GM18498 (cell line): ENCODE measurements at regions not wholly inside any gene's neighbourhood (a gene's known extent, or its start where the extent isn't known, plus 50 kb on each side); places are given as distances from the start of the nearest gene placed in this dataset.

Source experiments
- ATAC-seq: cut with Tn5 transposase; IDR thresholded peaks from one replicate; pipeline ENCODE4 v1.9.1; 2021; ENCODE audit warnings: mild to moderate bottlenecking, moderate library complexity; ENCODE audit not compliant: unreplicated experiment

DNA sequence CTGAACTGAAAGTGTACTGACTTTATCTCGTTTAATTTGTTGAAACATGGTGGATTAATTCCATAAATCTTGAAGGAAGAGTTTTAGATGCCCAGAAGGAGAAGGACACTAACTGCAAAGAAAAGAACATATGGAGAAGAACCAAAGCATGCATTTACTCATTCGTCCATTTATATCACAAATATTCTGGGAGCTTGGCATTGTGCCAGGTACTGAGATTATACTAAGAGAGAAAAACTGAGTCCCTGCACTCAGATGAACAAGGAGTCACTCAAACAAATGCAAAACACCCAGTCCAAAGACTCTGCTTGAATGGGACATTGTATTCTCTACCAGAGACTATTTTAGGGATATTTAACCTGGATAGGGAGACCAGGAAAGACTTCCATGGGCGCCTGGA lies 588.0 kb upstream of the MGMT start:
- no peak for ATAC-seq

DNA sequence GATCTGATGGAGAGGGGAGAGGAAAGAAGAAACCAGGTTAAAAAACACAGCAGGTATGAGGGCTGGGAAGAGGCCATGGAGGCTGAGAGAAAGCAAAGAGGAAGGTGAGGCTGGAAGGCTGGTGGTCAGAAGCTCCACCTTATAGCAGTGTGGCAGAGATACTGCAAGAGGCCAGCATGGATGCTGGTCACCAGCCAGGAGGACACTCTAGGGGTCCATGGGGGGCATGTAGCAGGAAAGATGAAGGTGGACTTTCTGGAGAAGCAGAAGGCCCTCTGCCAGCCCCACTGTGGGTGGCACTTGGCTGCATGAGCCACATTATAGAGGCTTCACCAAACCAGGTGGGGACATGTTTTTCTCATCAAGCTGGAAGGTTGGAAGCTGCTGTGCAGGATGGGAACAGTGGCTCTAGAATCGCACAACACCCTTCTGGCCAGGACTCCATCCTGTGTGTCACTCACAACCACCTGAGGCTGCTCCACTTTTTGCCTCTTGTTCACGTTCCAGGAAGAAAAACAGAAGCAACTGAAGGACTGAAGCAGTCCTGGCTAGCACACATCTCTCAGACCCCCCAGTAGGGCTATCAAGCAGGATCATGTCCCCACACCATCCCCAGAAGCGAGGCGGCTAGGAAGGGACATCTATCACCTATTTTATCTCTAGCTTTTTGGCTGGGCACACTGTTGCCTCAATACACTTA lies 587.5 kb upstream of the MGMT start:
- no peak for ATAC-seq

DNA sequence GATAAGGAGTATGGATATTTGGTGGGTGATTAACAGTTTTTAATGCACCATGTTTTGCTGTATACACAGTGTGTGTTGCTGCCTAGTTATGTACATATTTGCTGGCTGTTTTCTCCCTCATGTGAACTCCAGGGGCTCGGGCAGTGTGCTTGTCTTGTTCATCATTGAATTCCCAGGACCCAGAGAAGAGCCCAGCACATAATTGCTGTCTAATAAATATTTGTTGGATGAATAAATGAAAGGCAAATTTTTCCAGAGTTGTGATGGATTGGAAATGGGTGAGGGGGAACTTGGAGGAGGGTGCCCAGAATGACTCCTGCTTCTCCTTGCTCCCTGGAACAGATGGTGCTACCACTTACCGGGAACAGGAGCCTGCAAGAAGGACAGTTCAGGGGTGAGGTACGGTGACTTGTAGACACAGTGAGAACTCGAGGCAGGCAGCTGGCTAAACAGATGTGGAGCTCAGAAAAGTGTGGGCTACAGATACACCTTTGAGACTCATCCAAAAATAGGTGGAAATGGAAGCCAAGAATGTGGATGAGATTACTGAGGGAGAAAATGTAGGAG lies 586.8 kb upstream of the MGMT start:
- no peak for ATAC-seq

DNA sequence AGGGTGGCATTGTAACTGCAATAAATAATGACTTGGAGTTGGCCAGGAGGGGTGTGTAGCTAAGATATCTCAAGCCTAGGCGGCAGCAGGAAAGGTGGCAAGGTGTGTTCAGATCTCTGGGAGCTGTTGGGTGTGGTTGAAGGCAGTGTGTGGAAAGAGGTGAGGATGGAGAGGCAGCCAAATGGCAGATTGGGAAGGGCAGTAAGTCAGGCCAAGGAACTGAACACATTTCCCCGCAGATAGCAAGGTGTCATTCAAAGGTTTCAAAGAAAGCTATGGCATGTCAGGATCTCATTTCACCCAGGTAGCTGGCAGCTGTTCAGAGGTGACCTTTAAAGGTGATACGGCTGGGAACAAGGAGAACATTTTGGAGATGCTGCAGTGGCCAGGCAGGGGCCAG lies 586.0 kb upstream of the MGMT start:
- ATAC-seq: no peak

DNA sequence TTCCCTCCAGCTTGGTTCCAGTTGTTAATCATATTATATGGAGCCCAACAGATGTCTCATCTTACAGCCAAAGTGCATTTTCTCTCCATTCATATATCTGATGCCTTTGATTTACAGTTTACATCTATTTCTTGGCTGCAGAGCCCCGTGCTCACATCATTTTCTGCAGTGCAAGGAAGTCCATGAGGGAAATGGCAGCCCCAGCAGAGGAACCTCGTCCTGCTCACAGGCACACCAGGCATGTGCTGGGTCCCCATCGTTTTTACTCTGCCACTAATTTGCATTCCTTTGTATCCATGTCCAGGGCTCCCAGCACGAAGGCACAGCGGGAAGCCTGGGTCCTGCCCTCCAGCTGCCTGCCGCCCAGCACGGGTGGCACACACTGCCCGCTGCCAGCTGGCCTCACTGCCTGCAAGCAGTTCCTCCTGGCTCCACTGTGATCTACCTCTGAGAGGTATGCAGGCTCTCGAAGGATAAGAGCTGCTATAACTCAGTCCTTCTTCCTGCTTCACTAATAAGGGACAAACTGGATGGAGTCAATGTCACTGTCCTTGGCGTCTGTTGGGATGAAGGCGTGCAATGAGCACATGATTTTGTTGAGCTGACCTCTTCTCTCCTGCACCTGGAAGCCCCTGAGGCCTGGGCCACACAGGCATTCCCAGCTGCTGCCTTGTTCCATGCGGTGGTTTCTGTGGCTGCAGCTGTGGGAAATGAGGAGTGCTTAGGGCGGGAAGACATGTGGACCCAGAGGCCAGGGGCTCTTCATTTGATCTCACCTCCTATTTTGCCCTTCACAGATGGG lies 583.6 kb upstream of the MGMT start:
- no peak for ATAC-seq

DNA sequence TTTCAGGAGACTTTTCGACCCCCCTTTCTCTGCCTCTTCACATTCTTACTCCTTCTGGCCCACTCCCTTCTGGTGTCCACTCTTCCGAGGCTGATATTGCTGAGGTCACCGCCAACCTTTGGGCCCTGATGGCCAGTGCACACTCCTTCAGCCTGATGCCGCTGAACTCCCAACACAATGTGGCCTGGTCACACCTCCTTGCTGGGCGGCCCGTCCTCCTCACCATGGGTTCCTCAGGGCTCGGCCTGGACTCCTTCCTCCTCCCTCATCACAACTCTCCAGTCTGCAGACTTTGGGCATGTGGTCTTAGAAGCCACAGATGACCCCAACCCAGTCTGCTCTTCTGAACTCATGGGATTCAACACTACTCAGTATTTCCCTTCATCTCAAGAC lies 583.0 kb upstream of the MGMT start:
- no peak for ATAC-seq

DNA sequence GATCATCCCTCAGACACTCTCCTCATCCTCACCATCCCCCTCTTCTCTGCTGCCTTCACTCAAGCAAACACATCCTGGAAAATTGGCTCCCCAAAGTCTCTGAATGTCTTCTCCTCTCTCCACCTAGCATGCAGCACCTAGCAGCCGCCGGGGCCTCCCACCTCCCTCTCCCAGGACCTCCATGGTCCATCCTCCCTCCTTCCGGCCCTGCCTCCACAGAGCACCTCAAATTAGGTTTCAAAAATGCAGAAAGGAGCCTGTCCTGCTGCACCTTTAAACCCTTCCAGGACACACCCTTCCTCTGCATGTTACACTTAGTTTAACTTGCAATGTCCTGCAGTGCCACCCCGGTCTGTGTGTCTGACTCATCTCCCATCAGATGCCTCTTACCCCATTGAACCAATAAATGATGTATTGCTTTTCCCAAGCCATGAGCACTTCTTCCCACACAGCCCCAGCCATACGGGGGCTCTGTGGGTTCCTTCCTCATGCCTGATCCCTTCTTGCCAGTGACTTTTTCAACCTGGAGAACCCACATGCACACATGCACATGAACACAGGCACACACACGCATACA lies 582.5 kb upstream of the MGMT start:
- ATAC-seq: no peak

DNA sequence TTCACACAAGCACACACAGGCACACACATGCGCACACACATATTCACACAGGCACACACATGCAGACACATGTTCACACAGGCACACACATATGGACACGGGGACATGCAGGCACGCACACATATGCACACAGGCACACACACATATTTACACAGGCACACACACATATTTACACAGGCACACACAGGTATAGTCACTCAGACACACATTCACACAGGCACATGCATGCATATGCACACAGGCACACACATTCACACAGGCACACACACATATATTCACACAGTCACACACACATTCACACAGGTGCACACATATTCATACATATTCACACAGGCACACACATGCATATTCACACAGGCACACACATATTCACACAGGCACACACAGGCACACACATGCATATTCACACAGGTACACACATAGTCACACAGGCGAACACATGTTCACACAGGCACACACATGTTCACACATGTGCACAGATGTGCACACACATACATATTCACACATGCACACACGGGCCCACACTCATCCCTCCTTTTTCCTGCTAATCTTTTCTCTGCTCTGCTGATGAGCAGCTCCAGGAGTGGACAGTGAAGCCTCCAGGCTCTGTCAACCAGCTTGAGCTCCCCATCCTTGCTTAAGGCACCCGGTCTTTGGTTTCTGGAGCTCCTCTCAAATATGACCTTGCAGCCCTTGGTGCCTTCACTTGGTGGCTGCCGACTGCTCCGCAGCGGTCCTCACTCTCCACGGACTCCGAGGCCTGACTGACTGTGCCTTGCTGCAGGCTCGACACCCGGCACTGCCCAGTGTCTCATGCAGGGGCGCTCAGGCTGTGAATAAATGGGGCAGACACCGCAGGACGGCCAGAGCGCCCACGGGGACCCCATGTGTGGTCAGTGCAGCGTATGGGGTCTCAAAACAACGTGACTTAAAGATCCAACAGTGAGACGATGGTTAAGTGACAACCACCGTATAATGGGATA lies 581.2 kb upstream of the MGMT start:
- no peak for ATAC-seq

DNA sequence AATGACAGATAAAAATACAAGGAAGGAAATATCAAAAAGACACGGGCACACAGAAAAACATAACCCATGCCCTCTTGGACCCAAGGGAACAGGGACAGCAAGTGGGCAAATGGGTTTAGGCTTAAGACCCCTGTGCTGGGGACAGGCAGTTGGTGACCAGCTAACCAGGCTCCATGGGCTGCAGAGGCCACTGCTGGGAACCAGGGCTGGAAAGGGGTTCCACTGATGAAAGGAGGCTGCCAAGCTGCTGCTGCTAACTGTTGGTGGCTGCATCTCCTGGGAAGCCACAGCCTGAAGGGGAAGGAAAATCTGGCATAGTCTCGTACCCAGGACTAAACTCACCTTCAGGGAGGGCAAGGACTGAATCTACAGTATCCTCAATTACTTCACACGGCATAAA lies 579.2 kb upstream of the MGMT start:
- no peak for ATAC-seq

DNA sequence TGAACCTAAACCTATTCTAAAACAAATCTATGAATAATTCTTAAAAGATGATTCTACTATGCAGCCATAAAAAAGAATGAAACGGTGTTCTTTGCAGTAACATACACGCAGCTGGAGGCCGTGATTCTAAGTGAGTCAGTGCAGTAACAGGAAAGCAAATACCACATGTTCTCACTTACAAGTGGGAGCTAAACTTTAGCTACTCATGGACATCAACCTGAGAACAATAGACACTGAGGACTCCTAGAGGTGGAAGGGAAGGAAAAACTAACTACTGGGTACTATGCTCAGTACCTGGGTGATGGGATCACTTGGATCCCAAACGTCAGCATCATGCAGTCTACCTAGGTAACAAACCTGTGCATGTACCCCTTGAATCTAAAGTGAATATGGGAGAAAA lies 575.0 kb upstream of the MGMT start:
- ATAC-seq: no peak

DNA sequence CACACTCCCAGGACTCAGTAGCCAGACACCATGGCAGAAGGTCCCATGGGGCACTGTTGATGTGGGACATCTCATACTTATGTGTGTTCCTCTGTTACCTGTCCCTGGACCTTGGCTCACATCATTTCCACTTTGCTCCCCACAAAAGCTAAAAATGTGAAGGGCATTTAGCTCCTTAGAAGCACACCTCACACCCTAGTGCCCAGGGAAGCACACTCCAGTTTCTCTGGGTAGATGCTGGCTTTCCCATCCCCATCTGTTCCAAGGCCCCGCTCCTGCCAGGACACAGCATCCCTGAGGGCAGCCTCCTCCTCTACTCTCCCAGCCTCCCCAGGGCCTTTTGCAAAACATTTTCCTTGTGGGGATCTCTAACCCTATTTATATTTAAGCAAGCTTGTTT lies 572.4 kb upstream of the MGMT start:
- no peak for ATAC-seq

DNA sequence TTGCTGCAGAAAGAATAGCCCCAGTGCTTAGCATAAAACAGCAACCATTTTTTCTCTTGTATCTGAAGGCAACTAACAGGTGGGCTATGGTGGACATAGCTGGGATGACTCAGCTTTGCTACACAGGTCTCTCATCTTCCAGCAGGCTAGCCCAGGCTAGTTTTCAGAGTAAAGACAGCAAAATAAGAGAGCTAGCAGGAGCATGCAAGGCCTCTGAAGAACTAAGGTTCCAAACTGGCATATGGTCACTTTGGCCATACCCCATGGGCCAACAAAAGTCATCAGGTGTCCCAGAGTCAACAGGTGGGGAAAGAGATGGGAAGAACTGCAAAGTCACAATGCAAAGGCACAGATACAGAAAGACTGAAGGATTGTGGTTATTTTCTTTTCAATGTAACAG lies 571.6 kb upstream of the MGMT start:
- ATAC-seq: no peak

DNA sequence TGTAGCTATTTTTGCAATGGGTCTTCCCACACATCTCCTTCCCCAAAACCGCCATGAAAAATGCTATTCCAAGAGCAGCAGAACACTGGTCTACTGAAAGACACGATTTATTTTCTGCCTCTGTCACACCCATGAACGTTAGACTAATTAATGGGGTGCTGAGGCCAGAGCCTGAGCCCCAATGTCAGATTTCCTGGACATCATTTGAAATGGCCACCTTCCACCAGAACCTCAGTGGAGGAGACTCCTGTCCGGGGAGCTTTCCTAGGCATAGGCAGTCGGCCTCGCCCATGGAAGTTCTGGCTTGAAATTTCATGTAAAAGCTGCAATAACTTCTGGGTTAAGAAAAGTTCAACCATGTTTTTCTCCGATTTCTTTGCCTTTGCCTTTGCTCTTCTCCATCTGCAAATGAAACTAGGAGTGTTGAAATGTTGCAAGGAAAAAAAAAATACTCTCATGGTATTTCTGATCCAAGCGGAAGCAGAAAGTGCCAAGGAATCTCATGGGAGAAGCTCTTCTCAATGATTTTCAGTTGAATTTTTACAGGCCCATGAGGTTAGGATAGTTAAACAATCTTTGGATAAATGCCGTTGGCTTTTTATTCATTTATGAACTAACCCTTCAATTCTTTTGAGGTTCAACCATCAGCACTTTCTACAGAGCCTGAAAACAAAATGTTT lies 570.8 kb upstream of the MGMT start:
- no peak for ATAC-seq

DNA sequence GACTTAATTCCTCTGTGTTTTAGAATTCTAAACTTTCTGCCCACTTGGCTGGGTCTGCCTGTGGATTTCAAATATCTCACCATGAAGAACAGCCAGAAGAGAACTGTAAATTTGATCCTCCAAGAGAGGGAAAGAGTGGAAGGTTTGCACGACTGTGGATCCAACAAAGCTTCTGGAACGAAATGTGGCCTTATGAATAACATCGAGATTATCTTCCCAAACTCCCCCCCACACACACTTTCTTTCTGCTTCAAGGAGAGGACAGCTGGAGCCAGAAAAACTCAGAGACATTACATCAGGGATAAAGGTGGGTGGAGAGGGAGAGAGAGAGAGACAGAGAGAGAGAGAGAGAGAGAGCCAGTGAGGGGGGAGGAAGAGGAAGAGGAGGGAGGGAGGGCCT lies 570.1 kb upstream of the MGMT start:
- ATAC-seq: no peak

DNA sequence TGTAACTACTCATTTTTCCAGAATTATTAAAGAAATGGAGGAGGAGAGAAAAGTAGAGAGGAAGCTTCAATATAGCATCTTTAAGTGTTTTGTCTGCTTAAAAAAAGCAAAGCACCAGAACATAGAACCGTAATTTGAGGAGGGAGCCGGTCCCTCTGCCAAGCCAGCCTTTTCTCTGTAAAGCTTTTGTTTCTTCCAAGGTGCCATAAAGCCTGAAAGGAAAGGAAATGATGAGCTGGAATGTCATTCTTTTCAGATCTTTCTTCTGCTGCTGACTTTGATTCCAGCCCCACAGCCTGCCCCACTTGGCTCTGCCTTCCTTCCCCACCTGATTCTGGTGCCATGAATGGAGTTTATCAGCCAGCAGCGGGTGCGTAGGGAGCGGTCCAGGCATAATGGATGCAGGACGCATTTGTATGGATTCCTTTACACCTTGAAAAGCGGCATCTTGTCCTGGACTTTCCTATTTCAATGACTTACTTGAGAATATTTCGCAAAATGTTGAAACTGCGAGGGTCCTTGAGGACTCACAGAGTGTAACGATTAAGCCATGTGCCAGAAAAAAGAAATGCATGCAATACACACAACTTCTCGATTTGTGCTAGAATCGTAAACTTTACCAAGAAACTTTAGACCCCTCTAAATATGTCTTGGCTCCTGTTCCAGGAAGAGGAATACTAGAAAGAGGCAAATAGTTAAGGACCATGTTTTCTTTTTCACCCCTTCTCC lies 569.5 kb upstream of the MGMT start:
- ATAC-seq: no peak

DNA sequence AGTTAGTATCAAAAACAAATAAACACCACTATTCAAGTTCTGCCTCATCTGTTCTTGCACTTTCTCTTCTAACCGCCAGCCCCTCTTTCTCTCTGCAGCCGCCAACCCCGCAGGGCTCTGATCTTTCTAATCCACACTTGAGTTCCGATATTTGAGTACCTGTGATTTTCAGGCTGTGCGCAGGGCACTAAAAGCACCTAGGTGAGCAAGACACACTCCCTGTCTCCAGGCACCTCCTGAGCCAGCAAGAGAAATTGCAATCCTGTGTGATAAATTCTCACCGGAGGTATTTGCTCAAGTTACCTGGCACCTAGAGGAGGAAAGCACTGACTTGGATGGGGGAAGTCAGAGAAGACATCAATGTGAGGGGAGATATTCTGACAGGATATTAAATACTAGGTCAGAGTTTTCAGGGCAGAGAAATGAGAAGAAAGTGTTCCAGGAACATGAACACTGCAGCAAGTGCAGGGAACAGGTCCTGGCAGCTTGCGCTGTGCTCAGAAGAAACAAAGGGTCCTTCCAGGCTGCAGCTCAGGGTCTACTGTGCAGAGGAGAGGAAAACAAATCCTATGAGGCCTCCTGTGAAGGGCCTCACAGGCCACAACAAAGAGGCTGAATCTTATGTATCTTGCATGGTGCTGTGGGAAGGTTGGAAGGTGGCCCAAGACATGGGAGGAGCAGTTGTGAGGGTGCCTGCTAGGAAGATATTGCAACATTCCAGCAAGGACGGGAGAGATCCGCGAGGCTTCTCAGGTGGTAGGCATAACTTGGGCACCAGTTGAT lies 568.7 kb upstream of the MGMT start:
- no peak for ATAC-seq

DNA sequence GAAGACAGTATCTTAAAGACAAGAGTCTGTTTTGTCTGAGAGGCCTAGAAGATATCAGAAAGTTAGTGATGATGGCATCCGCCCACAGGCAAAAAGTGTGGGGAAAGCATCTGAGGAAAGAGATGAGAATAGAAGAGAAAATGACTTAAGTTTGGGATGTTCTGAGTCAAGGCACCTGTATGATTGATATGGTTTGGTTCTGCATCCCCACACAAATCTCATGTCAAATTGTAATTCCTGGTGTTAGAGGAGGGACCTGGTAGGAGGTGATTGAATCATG lies 568.2 kb upstream of the MGMT start:
- no peak for ATAC-seq

DNA sequence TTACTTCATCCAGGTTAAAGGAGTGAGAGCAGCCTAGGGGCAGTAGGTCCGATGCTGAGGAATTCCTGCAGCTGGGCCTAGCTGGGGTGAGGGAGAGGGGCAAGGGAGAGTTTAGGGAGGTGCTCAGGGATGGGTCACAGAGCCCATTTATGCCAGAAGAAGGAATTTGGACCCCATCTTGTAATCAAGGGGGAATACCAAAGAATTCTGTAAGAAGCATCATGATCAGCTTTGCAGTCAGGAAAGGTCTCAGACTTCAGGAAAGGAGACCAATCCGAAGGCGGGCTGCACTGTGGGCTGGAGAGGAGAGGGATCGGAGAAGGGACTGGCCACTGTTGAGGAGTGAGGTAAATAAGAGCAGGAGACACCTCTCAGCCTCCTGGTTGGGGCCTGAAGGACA lies 566.6 kb upstream of the MGMT start:
- ATAC-seq: no peak

DNA sequence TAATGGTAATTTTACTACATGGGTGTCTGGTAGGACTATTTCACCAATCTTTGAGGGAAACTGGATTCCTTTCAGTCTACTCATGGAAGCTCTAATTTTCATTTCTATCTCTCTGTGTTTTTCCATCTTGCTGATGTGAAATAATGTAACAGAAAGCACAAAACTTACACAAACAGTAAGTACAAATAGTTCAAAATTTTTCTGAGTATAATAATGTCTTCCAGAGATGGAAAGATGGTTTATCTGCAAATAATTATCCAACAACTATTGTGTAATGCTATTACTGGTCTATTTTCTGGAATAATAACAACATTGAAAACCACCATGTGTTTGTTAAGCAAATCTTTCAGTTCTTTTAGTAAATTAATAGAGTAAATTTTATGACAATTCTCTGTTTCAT lies 565.8 kb upstream of the MGMT start:
- ATAC-seq: no peak
